HG03469 (cell line): ENCODE measurements at regions not wholly inside any gene's neighbourhood (a gene's known extent, or its start where the extent isn't known, plus 50 kb on each side); places are given as distances from the start of the nearest gene placed in this dataset.

Experiments used
- ATAC-seq: cut with Tn5 transposase; IDR thresholded peaks from one replicate; pipeline ENCODE4 v1.9.1; 2021; ENCODE audit warnings: mild to moderate bottlenecking, moderate library complexity, moderate number of reproducible peaks; ENCODE audit not compliant: unreplicated experiment

DNA sequence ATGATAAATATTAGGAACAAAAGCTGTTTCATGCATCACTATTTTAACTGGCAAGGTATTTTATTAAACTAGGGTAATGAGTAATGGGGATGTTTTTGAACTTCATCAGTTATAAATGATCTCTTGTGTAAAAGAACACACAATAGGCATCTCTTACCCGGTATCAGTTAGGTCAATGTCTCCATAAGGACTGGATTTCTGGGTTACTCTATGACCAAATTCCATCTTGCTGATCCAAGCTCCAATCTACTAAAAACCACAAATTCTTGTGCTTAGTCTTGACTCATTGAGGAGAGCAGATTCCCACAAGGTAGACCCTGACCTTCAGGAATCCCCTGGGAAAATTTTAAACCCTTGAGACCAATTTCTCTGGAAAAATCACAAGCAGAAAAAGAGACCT, 1167.7 kb downstream of the XPNPEP1 start:
- ATAC-seq, result no peak

DNA sequence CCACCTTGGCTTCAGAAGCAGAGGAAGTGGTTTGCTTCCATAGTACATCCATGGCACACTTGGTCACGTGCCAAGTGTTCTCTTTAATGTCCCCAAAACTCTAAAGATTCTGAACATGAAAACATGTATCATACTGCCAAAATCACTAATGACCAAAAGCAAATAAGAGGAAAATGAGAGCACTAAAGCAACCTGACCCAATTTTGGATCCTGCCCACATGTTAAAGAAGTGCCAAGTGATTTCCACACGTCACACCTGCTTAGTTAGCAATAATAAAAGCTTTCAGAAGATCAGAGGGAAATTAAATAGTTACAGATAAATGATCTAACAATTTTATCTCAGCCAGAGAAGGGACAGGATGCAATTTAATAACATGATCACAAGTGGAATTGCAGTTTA, 1170.0 kb downstream of the XPNPEP1 start:
- no peak for ATAC-seq

DNA sequence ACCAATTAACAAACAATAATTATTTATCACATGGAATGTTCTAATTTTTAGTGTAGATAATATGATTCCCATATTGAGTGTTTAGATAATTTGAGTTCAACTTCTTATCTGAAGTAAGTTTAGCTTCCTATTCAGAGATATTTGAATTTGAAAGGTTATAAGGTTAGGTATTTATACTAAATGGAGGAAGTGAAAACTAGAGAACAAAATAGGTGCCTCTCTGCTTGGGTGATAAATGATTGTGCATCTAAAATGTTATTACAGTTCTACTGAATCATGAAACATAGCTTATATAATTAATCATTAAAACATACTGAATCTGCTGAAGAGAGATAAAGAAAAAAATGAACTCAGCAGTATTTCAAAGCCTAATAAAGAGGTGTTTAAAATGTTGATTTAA, 1174.3 kb downstream of the XPNPEP1 start:
- peak; percentile 79 for ATAC-seq

DNA sequence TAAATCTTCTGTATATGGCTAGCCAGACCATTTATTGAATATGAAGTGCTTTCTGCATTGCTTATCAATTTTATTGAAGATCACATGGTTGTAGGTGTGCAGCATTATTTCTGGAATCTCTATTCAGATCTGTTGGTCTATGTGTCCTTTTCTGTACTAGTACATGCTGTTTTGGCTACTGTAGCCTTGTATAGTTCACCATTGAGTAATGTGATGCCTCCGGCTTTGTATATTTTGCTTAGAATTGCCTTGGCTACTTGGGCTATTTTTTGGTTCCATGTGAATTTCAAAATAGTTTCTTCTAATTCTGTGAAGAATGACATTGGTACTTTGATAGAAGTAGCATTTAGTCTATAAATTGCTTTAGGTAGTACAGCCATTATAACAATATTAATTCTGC, 1187.2 kb downstream of the XPNPEP1 start:
- ATAC-seq, result no peak

DNA sequence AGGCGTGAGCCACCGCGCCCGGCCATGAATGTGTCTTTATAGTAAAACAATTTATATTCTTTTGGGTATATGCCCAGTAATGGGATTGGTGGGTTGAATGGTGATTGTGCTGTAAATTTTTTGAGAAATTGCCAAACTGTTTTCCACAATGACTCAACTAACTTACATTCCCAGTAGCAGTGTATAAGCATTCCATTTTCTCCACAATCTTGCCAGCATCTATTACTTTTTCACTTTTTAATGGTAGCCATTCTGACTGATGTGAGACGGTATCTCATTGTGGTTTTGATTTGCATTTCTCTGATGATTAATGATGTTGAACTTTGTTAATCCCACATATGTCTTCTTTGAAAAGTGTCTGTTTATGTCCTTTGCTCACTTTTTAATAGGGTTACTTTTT, 1187.9 kb downstream of the XPNPEP1 start:
- no peak for ATAC-seq

DNA sequence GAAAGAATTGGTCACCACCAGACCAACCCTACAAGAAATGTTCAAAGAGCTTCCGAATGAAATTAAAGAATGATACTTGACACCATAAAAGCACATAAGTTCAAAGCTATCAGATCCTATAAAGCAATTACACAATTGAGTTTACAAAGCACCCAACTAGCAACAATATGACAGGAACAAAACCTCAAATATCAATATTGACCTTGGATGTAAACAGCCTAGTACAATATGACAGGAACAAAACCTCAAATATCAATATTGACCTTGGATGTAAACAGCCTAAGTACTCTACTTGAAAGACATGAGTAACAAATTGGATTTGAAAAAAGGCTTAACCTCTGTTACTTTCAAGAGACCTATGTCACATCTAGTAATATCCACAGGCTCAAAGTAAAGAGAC, 1201.4 kb downstream of the XPNPEP1 start:
- no peak for ATAC-seq

DNA sequence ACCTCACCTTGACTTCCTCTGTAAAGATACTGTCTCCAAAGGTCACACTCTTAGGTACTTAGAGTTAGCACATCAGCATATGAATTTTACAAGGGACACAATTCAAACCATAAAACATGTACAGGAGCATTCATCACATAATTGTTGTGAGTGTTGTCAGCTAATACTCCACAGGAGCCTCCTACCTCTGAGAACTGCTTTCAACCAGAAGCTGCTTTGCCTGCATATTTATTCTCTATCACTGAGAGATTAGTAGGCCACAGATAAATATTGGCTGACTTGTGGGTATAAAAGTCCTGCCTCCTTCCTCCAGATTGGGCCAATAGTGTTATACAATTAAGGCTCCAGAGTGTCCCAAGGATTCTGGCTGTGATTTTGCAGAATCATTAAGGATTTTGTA, 1207.0 kb downstream of the XPNPEP1 start:
- ATAC-seq, result no peak

DNA sequence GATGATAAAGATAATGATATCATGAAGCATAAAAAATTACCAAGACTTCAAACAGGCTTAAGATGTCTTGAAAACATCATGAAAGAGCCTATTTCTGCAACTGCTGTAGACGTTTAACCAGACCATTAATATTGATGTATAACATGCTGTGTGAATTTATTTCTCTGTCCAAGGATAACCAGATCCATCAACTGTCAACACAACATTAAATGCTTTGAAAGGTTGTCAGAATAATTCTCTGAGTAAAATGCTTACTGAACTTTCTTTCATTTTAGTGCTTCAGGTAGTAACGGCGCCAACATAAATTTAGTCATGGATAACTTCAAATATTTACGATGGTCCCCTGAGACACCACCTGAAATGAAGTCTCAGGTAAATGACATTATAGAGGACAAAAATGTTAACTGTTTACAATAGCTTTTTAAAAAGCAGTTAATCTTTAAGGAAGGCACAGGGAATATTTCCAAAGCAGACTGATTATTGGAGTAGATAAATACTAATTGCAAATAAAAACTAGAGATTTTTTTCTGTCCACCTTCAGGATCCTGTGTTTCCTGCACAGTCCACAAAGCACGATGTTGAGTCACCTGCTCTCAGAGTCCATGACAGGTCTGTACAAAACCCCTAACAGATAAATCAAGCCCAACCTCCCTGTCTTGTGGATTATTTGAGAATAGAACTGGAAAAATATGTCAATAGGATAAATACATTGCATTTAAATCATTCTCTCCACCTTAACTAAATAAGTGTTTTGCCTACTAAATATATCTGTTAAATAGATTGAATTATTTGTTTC, 1213.2 kb downstream of the XPNPEP1 start:
- ATAC-seq, result no peak

DNA sequence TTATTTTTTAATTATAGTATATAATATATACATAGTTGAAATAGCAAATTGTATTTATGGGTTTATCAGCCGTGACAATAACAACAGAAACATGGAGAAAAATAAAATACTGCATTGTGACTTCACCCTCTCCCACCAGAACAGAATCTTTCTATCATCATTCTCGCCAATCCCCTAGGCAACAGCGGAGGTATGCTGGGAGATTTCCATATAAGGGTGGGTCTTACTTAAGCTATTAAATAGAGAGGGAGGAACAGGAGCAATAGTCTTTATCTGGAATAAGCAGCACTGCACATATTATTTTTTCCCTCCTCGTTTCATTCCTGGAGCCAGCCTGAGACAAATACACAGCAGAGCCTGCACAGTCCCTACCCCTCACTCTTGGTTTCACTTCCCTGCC, 1214.9 kb downstream of the XPNPEP1 start:
- ATAC-seq, result no peak

DNA sequence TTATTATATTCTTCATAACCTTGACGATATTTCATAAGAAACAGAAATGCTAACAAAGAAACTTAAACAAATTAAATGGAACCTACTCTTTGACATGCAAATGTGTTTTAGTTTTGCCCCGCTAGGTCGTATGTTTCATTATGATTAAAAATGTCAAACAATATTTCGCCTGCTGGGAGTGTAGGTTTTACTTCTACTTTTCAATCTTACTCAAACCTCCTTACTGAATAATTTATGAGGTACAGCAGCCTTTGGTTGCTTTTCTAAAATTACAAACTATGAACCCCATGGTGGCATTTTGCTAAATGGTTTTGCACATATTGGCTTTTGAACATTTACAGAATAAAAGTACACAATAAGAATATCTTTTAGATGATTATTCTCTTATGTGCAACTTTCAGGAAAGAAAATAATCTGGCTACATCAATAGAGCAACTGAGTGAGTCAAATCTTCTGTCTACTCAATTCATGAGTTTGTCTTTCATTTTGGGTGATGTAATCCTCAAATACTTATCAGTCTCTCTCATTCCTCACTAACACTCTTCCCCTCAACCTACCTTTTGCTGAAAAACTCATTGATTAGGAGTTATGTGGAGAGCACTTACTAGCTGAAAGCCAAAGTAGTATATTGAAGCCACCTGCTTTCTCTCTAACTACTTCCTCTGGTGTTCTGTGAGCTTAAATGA, 1226.4 kb downstream of the XPNPEP1 start:
- ATAC-seq, result peak; percentile 89

DNA sequence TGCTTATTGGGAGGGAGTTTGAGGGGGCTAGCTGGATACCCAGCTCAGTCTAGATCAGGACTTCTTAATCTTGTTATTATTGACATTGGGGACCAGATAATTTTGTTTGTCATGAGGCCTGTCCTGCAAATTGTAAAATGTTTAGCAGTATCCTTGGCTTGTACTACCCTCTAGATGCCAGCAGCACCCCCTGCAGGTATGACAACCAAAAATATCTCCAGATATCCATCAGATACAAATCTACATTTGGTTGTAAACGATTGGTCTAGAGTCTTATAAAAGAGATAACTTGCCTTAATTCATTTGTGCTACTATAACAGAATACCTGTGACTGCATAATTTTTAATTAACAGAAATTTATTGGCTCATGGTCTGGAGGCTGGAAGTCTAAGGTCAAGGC, 1232.2 kb downstream of the XPNPEP1 start:
- ATAC-seq, result no peak

DNA sequence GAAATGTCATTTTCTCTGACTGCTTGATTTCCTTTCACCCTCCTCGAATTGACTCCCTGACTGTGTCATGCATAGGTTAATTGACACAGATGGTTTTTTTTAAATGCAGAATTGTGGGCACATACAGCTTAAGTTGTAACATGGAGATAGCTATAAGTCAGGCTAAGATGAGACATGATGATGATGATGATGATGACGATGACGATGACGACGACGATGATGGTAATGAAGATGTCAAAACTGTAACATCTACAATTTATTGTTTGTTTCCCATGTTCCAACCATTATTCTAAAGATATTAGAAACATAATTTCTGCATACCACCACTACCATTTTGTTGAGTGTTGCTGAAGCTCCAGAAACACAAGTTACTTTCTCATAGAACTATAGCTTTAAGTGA, 1232.8 kb downstream of the XPNPEP1 start:
- ATAC-seq, result no peak

DNA sequence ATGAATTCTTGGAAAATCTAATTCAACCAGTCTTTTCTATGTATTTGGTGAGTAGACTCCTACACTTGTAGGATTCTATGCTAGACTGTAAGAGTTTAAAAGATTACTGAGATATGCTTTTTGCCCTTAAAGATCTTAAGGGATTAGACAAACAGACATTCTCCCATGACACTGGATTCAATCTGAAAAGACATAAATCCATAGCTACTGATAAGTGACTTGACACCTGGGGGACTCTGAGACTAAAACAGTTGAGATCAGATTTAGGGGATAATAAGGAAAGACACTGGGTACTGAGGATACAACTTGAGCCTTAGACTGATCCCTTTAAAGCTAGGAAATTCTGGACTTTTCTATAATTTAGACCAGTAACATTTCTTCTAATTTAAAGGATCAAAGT, 1233.4 kb downstream of the XPNPEP1 start:
- no peak for ATAC-seq

DNA sequence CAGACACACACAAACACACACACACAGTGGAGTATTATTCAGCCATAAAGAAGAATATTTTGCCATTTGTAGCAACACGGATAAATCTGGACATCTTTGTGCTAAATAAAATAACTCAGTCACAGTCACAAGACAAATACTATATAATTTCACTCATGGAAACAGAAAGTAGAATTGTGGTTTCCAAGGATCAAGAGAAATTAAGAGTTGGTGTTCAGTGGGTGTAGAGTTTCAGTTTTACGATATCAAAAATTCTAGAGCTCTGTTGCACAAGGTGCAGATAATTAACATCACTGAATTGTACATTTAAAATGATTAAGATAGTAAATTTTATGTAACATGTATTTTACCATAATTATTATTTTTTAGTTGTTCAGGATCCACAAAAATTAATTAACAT, 1235.0 kb downstream of the XPNPEP1 start:
- peak; percentile 61 for ATAC-seq

DNA sequence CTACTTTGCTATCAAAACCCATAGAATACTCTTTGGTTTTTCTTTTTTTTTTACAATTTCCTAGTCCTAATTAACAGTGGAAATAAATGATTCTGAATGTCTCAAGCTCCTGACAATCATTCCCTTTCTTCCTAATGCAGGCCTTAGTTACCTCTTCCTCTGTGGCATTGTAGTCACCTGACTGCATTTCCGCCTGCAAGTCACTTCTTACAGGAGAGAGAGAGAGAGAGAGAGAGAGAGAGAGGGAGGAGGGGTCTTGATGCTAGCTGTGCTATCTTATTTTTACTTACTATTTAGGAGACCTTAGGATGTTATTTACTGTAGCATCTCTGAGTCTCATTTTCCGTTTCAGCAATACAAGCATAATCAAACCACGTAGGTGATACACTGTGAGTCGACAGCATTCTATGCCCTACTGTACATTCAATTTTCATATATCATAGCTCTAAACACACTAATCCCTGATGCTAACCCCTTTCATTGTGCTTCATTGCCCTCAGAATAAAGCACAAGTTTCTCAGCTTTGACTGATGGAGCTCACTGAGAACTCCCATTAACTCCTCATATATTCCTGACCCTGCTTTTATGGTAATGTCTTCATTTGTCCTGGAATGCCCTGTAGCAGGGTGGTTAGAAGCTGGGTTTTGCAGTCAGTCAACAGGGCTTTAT, 1237.3 kb downstream of the XPNPEP1 start:
- no peak for ATAC-seq

DNA sequence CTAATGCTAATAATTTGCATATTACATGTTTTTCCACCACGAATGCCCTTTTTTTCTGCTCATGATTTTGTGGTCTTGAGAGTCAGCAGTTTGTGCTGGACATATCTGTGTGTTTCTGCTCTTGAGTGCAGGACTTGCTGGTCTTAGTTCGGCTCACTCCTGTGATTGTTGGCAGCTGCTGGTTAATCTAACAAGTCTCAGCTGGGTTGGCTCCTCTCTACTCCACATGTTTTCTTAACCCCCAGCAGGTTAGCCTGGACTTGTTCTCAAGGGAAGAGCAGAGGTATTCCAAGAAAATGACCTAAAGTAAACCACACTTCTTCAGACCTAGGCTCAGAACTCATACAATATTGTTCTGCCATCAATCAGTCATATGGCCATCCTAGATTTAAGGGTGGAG, 1238.9 kb downstream of the XPNPEP1 start:
- ATAC-seq, result no peak

DNA sequence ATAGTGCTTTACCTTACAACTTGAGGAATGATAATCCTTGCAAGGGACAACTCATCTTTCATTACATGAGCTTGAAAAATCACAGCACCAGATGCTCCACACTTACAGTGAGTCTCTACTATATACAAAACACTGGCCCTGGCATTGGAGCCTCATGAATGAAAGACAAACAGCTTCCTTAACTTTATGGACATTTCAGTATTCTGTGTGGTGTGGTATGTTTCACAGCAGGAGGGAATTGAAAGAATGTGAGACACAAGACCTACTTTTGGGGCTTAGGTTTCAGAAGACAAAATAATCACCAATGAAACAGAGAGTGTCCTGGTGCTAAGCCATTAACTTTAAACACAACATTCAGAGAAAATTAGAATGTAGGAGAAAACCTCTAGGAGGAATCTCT, 1249.6 kb downstream of the XPNPEP1 start:
- ATAC-seq, result no peak

DNA sequence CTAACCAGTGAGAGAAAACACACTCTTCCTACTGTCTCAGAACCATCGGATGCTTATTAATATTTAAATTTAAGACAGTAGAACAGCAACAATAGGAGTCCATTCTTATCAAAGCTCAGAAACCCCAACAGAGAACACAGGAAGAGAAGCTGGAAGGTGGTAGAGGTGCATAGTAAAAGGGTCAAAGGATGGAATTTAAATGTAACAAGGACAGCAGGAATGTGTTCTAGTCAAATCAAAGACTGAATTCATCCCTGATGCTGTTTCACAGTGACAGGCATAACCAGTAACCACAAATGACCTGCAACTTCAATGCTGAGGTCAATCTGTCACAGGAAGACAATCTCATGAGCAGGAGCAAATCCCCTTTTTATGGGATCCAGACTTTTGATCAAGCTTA, 1259.7 kb downstream of the XPNPEP1 start:
- ATAC-seq, result no peak

DNA sequence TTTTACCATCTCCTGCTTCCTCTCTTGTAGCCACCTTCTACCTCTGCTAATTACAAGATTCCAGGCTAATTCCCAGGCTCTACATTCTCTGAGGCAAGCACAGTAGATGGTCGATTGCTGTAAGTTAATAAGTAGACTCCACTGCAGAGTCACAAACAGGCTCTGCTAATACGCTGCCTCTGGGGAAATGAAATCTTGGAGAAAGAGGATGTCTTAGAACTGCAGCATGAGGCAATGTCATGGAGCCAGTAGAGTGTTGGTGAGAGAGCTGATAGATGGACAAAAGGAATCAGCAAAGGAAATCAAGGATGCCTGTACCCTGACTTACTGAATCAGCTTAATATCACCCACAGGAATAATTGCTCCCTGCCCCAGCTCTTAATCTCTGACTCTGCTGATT, 1260.3 kb downstream of the XPNPEP1 start:
- ATAC-seq, result no peak

DNA sequence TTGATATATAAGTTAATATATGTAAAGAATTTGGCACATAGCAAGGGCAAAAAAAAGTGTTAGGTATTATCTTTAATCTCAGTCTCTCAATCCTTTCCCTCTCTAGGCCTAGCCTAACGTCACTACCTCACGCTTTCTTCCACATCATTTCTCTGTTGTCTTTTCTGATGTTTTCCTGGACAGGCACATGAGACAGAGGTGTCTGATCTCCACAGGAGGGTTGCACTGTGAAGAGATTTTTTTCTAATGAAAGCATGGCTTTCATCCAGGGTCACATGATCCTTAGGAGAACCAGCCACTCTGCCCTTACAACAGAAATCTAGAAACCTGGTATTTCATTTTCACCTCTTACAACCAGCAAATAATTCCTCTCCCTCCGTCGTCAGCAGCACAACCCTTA, 1268.3 kb downstream of the XPNPEP1 start:
- no peak for ATAC-seq

DNA sequence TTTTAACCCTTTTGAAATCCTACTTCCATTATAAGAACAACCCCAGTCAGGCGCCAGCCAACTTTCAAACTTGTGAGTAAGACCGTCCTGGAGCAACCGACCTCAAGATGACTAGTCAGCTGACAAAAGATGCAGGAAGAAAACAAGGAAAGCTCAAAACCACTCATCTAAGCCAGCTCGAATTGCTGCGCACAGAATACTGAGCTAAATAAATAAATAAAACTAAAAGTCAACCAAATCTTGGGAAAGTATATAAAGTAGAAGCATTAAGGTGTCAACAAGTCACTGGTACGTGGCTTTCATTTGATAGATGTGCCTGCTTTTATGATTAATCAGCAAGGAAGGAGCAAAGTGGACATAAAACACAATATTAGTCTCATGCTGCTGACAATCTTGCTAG, 1269.8 kb downstream of the XPNPEP1 start:
- no peak for ATAC-seq

DNA sequence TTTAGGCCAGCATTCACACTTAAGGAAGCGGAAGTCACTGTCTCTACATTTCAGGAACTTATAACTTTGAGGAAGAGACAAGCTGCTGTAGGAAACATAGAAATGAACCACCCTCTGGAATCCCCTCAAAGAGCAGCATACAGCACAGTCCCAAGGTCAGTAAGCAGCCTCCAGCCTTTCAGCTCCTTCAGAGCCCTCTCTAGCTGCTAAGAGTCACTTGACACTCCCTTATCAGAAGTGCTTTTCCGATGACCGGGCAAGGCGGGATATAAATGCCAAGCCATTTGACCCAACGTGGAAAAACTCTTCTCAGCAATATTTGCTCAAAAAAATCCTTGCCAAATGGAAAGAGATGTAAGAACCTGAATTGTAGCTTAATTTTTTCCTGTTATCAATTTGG, 1284.3 kb downstream of the XPNPEP1 start:
- no peak for ATAC-seq
